A673 (cell line): ENCODE measurements at regions not wholly inside any gene's neighbourhood (a gene's known extent, or its start where the extent isn't known, plus 50 kb on each side); places are given as distances from the start of the nearest gene placed in this dataset.

Source experiments
- BruUV-seq: library from RNA; stranded (reverse); fragments of 400-500 nt; replicated peaks from 2 replicates; lab custom pipeline; 2021; lab: Mats Ljungman, UMichigan
- CTCF ChIA-PET: fragments of 300-600 bp; sonication (Branson Sonifier 250); formaldehyde crosslinking; loops from one replicate; lab custom pipeline; 2022; ENCODE audit warnings: antibody characterized with exemption; lab: Charles Lee
- POLR2A ChIA-PET: fragments of 300-600 bp; sonication (Branson Sonifier 250); formaldehyde crosslinking; loops from one replicate; lab custom pipeline; 2022; ENCODE audit warnings: antibody characterized with exemption; ENCODE audit not compliant: low non-redundant PET; lab: Charles Lee
- DNase-seq: peaks from one replicate; pipeline ENCODE4 v3.0.0-alpha.2; 2015; ENCODE audit warnings: low spot score
- H3K27ac ChIP-seq: fragments of 200-600 bp; sonication (generic); 2 replicates; pipeline ENCODE4 v1.5.1; 2016; ENCODE audit warnings: mixed run types, low read depth, mild to moderate bottlenecking, mixed read lengths, antibody characterized with exemption, low read length; ENCODE audit not compliant: poor library complexity, severe bottlenecking
- H3K27me3 ChIP-seq: fragments of 200-600 bp; sonication (generic); replicated peaks from 2 replicates; pipeline ENCODE4 v1.6.1; 2017; ENCODE audit warnings: mixed run types, low read depth, mild to moderate bottlenecking, mixed read lengths, antibody characterized with exemption, low read length; ENCODE audit not compliant: insufficient read depth, poor library complexity
- H3K36me3 ChIP-seq: fragments of 200-600 bp; sonication (generic); 2 replicates; pipeline ENCODE4 v1.6.1; 2016; ENCODE audit warnings: mixed run types, mild to moderate bottlenecking, mixed read lengths, antibody characterized with exemption, low read length; ENCODE audit not compliant: insufficient read depth, poor library complexity, severe bottlenecking
- H3K4me1 ChIP-seq: fragments of 200-600 bp; sonication (generic); 2 replicates; pipeline ENCODE4 v1.6.1; 2017; ENCODE audit warnings: mixed run types, mild to moderate bottlenecking, mixed read lengths, antibody characterized with exemption, low read length; ENCODE audit not compliant: insufficient read depth, poor library complexity, severe bottlenecking
- H3K4me3 ChIP-seq: fragments of 200-600 bp; sonication (generic); 2 replicates; pipeline ENCODE4 v1.5.1; 2016; ENCODE audit warnings: low read depth, mixed run types, mild to moderate bottlenecking, mixed read lengths, low read length; ENCODE audit not compliant: poor library complexity, severe bottlenecking
- H3K9me3 ChIP-seq: fragments of 200-600 bp; sonication (generic); 2 replicates; pipeline ENCODE4 v1.6.1; 2016; ENCODE audit warnings: mixed run types, low read depth, mild to moderate bottlenecking, mixed read lengths, antibody characterized with exemption, low read length; ENCODE audit not compliant: poor library complexity, severe bottlenecking
- CTCF ChIP-seq: fragments of 300-800, 200-600 bp; sonication (generic); conservative IDR thresholded peaks from 2 replicates; pipeline ENCODE4 v1.5.1; 2017; ENCODE audit warnings: low read depth, mild to moderate bottlenecking, antibody characterized with exemption, low read length, moderate library complexity, mixed read lengths
- EZH2 ChIP-seq: fragments of 200-600 bp; sonication (generic); IDR thresholded peaks from 2 replicates; pipeline ENCODE4 v1.6.1; 2017; ENCODE audit warnings: borderline replicate concordance, low read depth, mild to moderate bottlenecking, mixed read lengths, antibody characterized with exemption, low read length; ENCODE audit not compliant: poor library complexity, severe bottlenecking
- intact Hi-C: fragments of 100-400 bp; cut with micrococcal nuclease; formaldehyde crosslinking; loops from one replicate; pipeline ENCODE4 v1.10.0; 2022; ENCODE audit not compliant: unreplicated experiment

GRCh38 chr5:116746668-116747067 is 172.0 kb upstream of the SEMA6A start:
- no peak for DNase-seq
- Histone ChIP-seq H3K36me3 (no peaks in the 10 kb centered on the region), H3K4me3 (no peak overlapping the region), H3K9me3 (no peaks in the 10 kb centered on the region), H3K27ac (no peak overlapping the region), H3K27me3 (no peaks in the 10 kb centered on the region), H3K4me1 (no peaks in the 10 kb centered on the region)
- intact Hi-C loops: no loop called here
- ChIA-PET CTCF (no interaction called here), POLR2A (no interaction called here)
- BruUV-seq: no TSS peak
- no peak for TF ChIP-seq EZH2

GRCh38 chr5:116740771-116741170 is 166.1 kb upstream of the SEMA6A start:
- TF ChIP-seq CTCF: no peak
- no peak for TF ChIP-seq EZH2
- no peaks in the 10 kb centered on the region for H3K36me3 ChIP-seq
- BruUV-seq: no TSS peak
- H3K4me1 ChIP-seq: no peaks in the 10 kb centered on the region
- no peak for DNase-seq
- ChIA-PET POLR2A (no interaction called here), CTCF (no interaction called here)
- H3K27ac ChIP-seq: no peak overlapping the region
- H3K4me3 ChIP-seq: no peak overlapping the region
- no peaks in the 10 kb centered on the region for H3K27me3 ChIP-seq
- no peaks in the 10 kb centered on the region for H3K9me3 ChIP-seq
- intact Hi-C loops: no loop called here

GRCh38 chr5:116739571-116739970 is 164.9 kb upstream of the SEMA6A start:
- Histone ChIP-seq H3K4me3 (no peak overlapping the region), H3K36me3 (no peaks in the 10 kb centered on the region), H3K27ac (no peak overlapping the region), H3K4me1 (no peaks in the 10 kb centered on the region), H3K9me3 (no peaks in the 10 kb centered on the region), H3K27me3 (no peaks in the 10 kb centered on the region)
- BruUV-seq: no TSS peak
- ChIA-PET CTCF (no interaction called here), POLR2A (no interaction called here)
- TF ChIP-seq CTCF (no peak), EZH2 (no peak)
- intact Hi-C loops: no loop called here
- no peak for DNase-seq

- DNase-seq: no peak
- H3K36me3 ChIP-seq: no peaks in the 10 kb centered on the region
- no TSS peak for BruUV-seq
- no peak overlapping the region for H3K27ac ChIP-seq
- H3K9me3 ChIP-seq: no peaks in the 10 kb centered on the region
- H3K4me3 ChIP-seq: no peak overlapping the region
- ChIA-PET POLR2A (no interaction called here), CTCF (no interaction called here)
- no peak for TF ChIP-seq CTCF
- no peak for TF ChIP-seq EZH2
- no peaks in the 10 kb centered on the region for H3K27me3 ChIP-seq
- peaks cover 4% of the 10 kb centered on the region for H3K4me1 ChIP-seq
- intact Hi-C loops: no loop called here
Measured at GRCh38 chr5:116738615-116739261, 164.1 kb upstream of the SEMA6A start.
